Breast epithelium (tissue), 4 donors: ENCODE measurements at regions not wholly inside any gene's neighbourhood (a gene's known extent, or its start where the extent isn't known, plus 50 kb on each side); places are given as distances from the start of the nearest gene placed in this dataset.

Experiments used
- DNase-seq, 2 donors: peaks; one replicate each; pipeline ENCODE4 v3.0.0-alpha.2; 2019; ENCODE audit warnings: low spot score in 2 of 2
- H3K27ac ChIP-seq, 2 donors: fragments of 200-600 bp; sonication (generic) in 1 of 2; one replicate each; pipeline ENCODE4 v1.5.1; 2016 to 2019; ENCODE audit warnings: mild to moderate bottlenecking in 1 of 2
- H3K27me3 ChIP-seq, 2 donors: fragments of 200-600 bp; sonication (generic) in 1 of 2; one replicate each; pipeline versions ENCODE4 v1.5.1 to v1.6.0; 2017 to 2019; ENCODE audit warnings: control low read depth in 1 of 2, mild to moderate bottlenecking in 1 of 2
- H3K36me3 ChIP-seq: fragments of 200-600 bp; one replicate; pipeline ENCODE4 v1.5.1; 2019
- H3K4me1 ChIP-seq, 2 donors: fragments of 200-600 bp; sonication (generic); one replicate each; pipeline ENCODE4 v1.5.1; 2016 to 2019; ENCODE audit warnings: control low read depth in 1 of 2
- H3K4me3 ChIP-seq, 3 donors: fragments of 200-600 bp; sonication (generic); 1 replicate in 2 of 3; 2 replicates in 1 of 3; pipeline ENCODE4 v1.5.1; 2016 to 2019; ENCODE audit warnings: mild to moderate bottlenecking in 3 of 3, moderate library complexity in 2 of 3
- H3K9me3 ChIP-seq, 2 donors: fragments of 200-600 bp; sonication (generic) in 1 of 2; one replicate each; pipeline ENCODE4 v1.5.1; 2016 to 2019; ENCODE audit warnings: control low read depth in 1 of 2
- CTCF ChIP-seq, 3 donors: fragments of 450-650 bp; IDR thresholded peaks; one replicate each; pipeline ENCODE4 v1.5.1; 2016 to 2017; ENCODE audit warnings: antibody characterized with exemption in 3 of 3, mild to moderate bottlenecking in 3 of 3, moderate library complexity in 3 of 3
- POLR2A ChIP-seq: fragments of 450-650 bp; IDR thresholded peaks from one replicate; pipeline ENCODE4 v1.6.1; 2016; ENCODE audit warnings: antibody characterized with exemption, mild to moderate bottlenecking, moderate library complexity
- POLR2AphosphoS5 ChIP-seq, 3 donors: sonication (generic); formaldehyde crosslinking; IDR thresholded peaks; one replicate each; pipeline ENCODE4 v1.6.1; 2017; ENCODE audit warnings: antibody characterized with exemption in 3 of 3
- intact Hi-C: fragments of 100-400 bp; cut with DNase I; formaldehyde crosslinking; loops from one replicate; pipeline ENCODE4 v1.15.1; 2023; ENCODE audit warnings: low total_unique reads

GRCh38 chr4:160819791-160820190 lies 1344.0 kb downstream of the FSTL5 start:
- Histone ChIP-seq H3K4me1 (no peaks in the 10 kb centered on the region), H3K4me3 (no peak overlapping the region), H3K27me3 (no peaks in the 10 kb centered on the region), H3K36me3 (peaks cover 8% of the 10 kb centered on the region), H3K27ac (no peak overlapping the region), H3K9me3 (no peaks in the 10 kb centered on the region)
- intact Hi-C loops: no loop called here
- no peak for DNase-seq
- TF ChIP-seq POLR2A: no peak
- TF ChIP-seq POLR2AphosphoS5 (IDR thresholded peaks at IDR 0.05): no peak
- no peak for TF ChIP-seq CTCF (IDR thresholded peaks at IDR 0.05)

- no peaks in the 10 kb centered on the region for H3K27me3 ChIP-seq
- no peaks in the 10 kb centered on the region for H3K36me3 ChIP-seq
- DNase-seq: no peak
- H3K27ac ChIP-seq: no peak overlapping the region
- H3K9me3 ChIP-seq: no peaks in the 10 kb centered on the region
- no peaks in the 10 kb centered on the region for H3K4me1 ChIP-seq
- no peak overlapping the region for H3K4me3 ChIP-seq
- intact Hi-C loops: no loop called here
- no peak for TF ChIP-seq POLR2AphosphoS5 (IDR thresholded peaks at IDR 0.05)
- no peak for TF ChIP-seq CTCF (IDR thresholded peaks at IDR 0.05)
- TF ChIP-seq POLR2A: no peak
These were observed 1339.3 kb downstream of the FSTL5 start for GRCh38 chr4:160824481-160824880.

DNA sequence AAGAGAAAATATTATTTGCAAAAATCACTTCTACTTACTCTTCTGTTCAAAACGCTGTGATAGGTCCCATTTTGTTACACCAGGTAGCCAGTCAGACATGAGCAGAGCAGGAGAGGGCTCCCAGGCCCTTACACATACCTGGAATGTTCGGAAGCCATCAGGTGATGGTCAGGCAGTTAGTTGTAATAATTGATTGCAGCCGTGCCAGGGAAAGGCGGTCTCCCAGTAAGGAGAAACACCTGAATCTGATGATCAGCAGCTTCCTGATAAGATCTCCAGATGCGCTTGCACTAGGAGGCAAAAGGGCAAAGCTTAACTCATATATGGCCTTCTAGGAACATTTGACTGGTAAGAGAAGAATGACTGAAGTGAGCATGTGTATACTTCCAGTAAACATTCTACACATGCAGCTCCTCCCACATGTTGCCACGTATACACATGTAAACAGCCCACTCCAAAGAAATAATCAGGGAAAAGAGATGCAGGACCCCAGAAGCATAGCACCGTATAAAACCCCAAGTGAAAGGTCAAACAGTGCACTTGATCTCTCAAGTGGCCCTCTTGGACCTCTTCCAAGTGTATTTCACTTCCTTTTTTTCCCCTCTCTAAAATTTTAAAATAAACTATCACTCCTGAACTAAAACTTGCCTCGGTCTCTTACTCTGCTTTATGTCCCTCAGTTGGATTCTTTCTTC lies 1338.0 kb downstream of the FSTL5 start:
- no peak overlapping the region for H3K4me3 ChIP-seq
- TF ChIP-seq POLR2AphosphoS5 (IDR thresholded peaks at IDR 0.05): no peak
- TF ChIP-seq CTCF (IDR thresholded peaks at IDR 0.05): no peak
- TF ChIP-seq POLR2A: no peak
- no peaks in the 10 kb centered on the region for H3K27me3 ChIP-seq
- no peak overlapping the region for H3K27ac ChIP-seq
- DNase-seq: no peak
- H3K4me1 ChIP-seq: no peaks in the 10 kb centered on the region
- no peaks in the 10 kb centered on the region for H3K9me3 ChIP-seq
- H3K36me3 ChIP-seq: no peaks in the 10 kb centered on the region
- intact Hi-C loops: no loop called here

DNA sequence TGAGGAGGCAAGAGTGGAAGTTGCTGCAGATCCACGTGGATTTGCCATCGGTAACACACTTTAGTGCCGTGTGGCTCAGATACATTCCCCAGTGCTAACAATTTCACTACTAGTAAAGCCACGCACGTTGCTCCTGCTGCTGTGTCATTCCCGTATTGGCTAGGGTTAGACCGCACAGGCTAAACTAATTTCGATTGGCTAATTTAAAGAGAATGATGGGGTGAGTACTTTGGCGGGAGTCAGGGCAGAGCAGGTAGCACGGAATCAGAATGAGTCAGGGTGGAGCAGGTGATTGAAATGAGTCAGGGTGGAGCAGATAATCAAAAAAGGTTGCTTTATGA lies 1337.5 kb downstream of the FSTL5 start:
- H3K27ac ChIP-seq: no peak overlapping the region
- intact Hi-C loops: no loop called here

More for the DNA sequence above, 1337.5 kb downstream of the FSTL5 start:
- Histone ChIP-seq H3K9me3 (no peaks in the 10 kb centered on the region), H3K36me3 (no peaks in the 10 kb centered on the region), H3K27me3 (no peaks in the 10 kb centered on the region), H3K4me3 (no peak overlapping the region), H3K4me1 (no peaks in the 10 kb centered on the region)
- DNase-seq: no peak
- TF ChIP-seq POLR2A (no peak), CTCF (IDR thresholded peaks at IDR 0.05) (no peak), POLR2AphosphoS5 (IDR thresholded peaks at IDR 0.05) (no peak)
